IMR-90 (cell line): ENCODE measurements at regions not wholly inside any gene's neighbourhood (a gene's known extent, or its start where the extent isn't known, plus 50 kb on each side); places are given as distances from the start of the nearest gene placed in this dataset.

Experiments
- ATAC-seq: fragments of 200-7000 bp; cut with Tn5 transposase; 2 replicates; pipeline ENCODE4 v1.9.1; 2020; ENCODE audit warnings: low read depth, mild to moderate bottlenecking, moderate library complexity
- BruUV-seq: library from RNA; stranded (reverse); fragments of 400-500 nt; replicated peaks from 2 replicates; lab custom pipeline; 2021; lab: Mats Ljungman, UMichigan
- CTCF ChIA-PET: fragments of 300-600 bp; formaldehyde crosslinking; extraction: SDS; loops from one replicate; lab custom pipeline; 2021; ENCODE audit warnings: antibody characterized with exemption; lab: Yijun Ruan, JAX
- POLR2A ChIA-PET: fragments of 300-600 bp; sonication (Branson Sonifier 250); formaldehyde crosslinking; loops from one replicate; lab custom pipeline; 2022; ENCODE audit warnings: antibody characterized with exemption; ENCODE audit not compliant: unreplicated experiment; lab: Charles Lee
- DNase-seq: peaks from one replicate; pipeline ENCODE4 v3.0.0; 2013
- H2AFZ ChIP-seq: replicated peaks from 2 replicates; pipeline ENCODE3; 2013; ENCODE audit warnings: low read length, mild to moderate bottlenecking; ENCODE audit not compliant: poor library complexity
- H2AK5ac ChIP-seq: 2 replicates; pipeline ENCODE4 v1.6.1; 2013; ENCODE audit warnings: low read depth, low read length, inconsistent platforms
- H2AK9ac ChIP-seq: replicated peaks from 2 replicates; pipeline ENCODE3; 2013; ENCODE audit warnings: mild to moderate bottlenecking, low read depth, low read length, moderate library complexity; ENCODE audit not compliant: poor library complexity
- H2BK120ac ChIP-seq: 2 replicates; pipeline ENCODE4 v1.6.1; 2013; ENCODE audit warnings: low read depth, low read length, inconsistent platforms
- H2BK15ac ChIP-seq: 3 replicates; pipeline ENCODE4 v1.6.1; 2013; ENCODE audit warnings: low read depth, low read length, inconsistent platforms
- H2BK20ac ChIP-seq: 2 replicates; pipeline ENCODE4 v1.6.1; 2013; ENCODE audit warnings: low read depth, mild to moderate bottlenecking, inconsistent platforms, low read length, moderate library complexity
- H2BK5ac ChIP-seq: 2 replicates; pipeline ENCODE4 v1.6.1; 2013; ENCODE audit warnings: mild to moderate bottlenecking, low read depth, low read length, inconsistent platforms; ENCODE audit not compliant: poor library complexity, severe bottlenecking
- H3K14ac ChIP-seq: replicated peaks from 2 replicates; pipeline ENCODE4 v1.6.1; 2013; ENCODE audit warnings: low read depth, low read length, inconsistent platforms
- H3K18ac ChIP-seq: 2 replicates; pipeline ENCODE4 v1.6.1; 2013; ENCODE audit warnings: low read depth, low read length, control low read depth
- H3K23ac ChIP-seq: 2 replicates; pipeline ENCODE4 v1.6.1; 2013; ENCODE audit warnings: low read depth, low read length, inconsistent platforms
- H3K27ac ChIP-seq: 2 replicates; pipeline ENCODE4 v1.5.1; 2013; ENCODE audit warnings: mild to moderate bottlenecking, control low read depth, low read length; ENCODE audit not compliant: insufficient read depth
- H3K27me3 ChIP-seq: 2 replicates; pipeline ENCODE4 v1.6.1; 2013; ENCODE audit warnings: low read length; ENCODE audit not compliant: control insufficient read depth, insufficient read depth
- H3K36me3 ChIP-seq: 2 replicates; pipeline ENCODE4 v1.6.1; 2013; ENCODE audit warnings: low read length, mixed read lengths; ENCODE audit not compliant: control insufficient read depth, insufficient read depth
- H3K4ac ChIP-seq: 2 replicates; pipeline ENCODE4 v1.6.1; 2013; ENCODE audit warnings: low read depth, low read length, inconsistent platforms
- H3K4me1 ChIP-seq: 2 replicates; pipeline ENCODE4 v1.6.1; 2013; ENCODE audit warnings: low read length, mixed read lengths; ENCODE audit not compliant: control insufficient read depth, insufficient read depth
- H3K4me2 ChIP-seq: 2 replicates; pipeline ENCODE4 v1.6.1; 2013; ENCODE audit warnings: low read depth, mild to moderate bottlenecking, control low read depth, low read length, moderate library complexity
- H3K4me3 ChIP-seq: 2 replicates; pipeline ENCODE4 v1.5.1; 2013; ENCODE audit warnings: low read depth, mild to moderate bottlenecking, control low read depth, low read length, moderate library complexity; ENCODE audit not compliant: insufficient read depth
- H3K56ac ChIP-seq: 2 replicates; pipeline ENCODE4 v1.6.1; 2013; ENCODE audit warnings: low read length, inconsistent platforms; ENCODE audit not compliant: insufficient read depth; ENCODE audit errors: extremely low read depth
- H3K79me1 ChIP-seq, 2 experiments: 2 replicates each; pipeline ENCODE4 v1.6.1; 2013; ENCODE audit warnings: low read length in 2 of 2, inconsistent platforms in 1 of 2, low read depth in 1 of 2
- H3K9ac ChIP-seq: 2 replicates; pipeline ENCODE4 v1.6.1; 2013; ENCODE audit warnings: low read depth, low read length, control low read depth
- H3K9me1 ChIP-seq: 2 replicates; pipeline ENCODE4 v1.6.1; 2013; ENCODE audit warnings: low read length, inconsistent platforms; ENCODE audit not compliant: insufficient read depth
- H3K9me3 ChIP-seq: 2 replicates; pipeline ENCODE4 v1.6.1; 2013; ENCODE audit warnings: low read length; ENCODE audit not compliant: control insufficient read depth, insufficient read depth
- H4K20me1 ChIP-seq: 2 replicates; pipeline ENCODE4 v1.6.1; 2013; ENCODE audit warnings: low read length, inconsistent platforms; ENCODE audit not compliant: insufficient read depth
- H4K5ac ChIP-seq: 2 replicates; pipeline ENCODE4 v1.6.1; 2013; ENCODE audit warnings: mild to moderate bottlenecking, low read depth, low read length, control low read depth
- H4K8ac ChIP-seq, 2 experiments: 2 replicates each; pipeline ENCODE4 v1.6.1; 2013; ENCODE audit warnings: low read depth in 2 of 2, low read length in 2 of 2, control low read depth in 1 of 2, inconsistent platforms in 1 of 2
- H4K91ac ChIP-seq: 2 replicates; pipeline ENCODE4 v1.6.1; 2013; ENCODE audit warnings: low read depth, low read length, inconsistent platforms; ENCODE audit not compliant: insufficient read depth
- MAFK ChIP-seq: IDR thresholded peaks from 2 replicates; pipeline ENCODE4 v1.6.1; 2012; ENCODE audit warnings: low read depth, low read length, improper control_type of control experiment
- MAZ ChIP-seq: IDR thresholded peaks from 2 replicates; pipeline ENCODE4 v1.6.1; 2012; ENCODE audit warnings: low read depth, mild to moderate bottlenecking, low read length, improper control_type of control experiment, moderate library complexity, borderline replicate concordance
- POLR2A ChIP-seq: IDR thresholded peaks from 2 replicates; pipeline ENCODE4 v1.6.1; 2012; ENCODE audit warnings: mild to moderate bottlenecking, low read depth, low read length
- RFX5 ChIP-seq: IDR thresholded peaks from 2 replicates; pipeline ENCODE4 v1.8.0; 2012; ENCODE audit warnings: low read depth, mild to moderate bottlenecking, low read length, moderate library complexity
- WGBS, 2 experiments: methylation state at CpG; one replicate each; pipeline versions ENCODE4 v1.1.5 to v1.1.7; 2013; ENCODE audit warnings: missing lambda C conversion rate in 2 of 2; ENCODE audit not compliant: insufficient read length in 1 of 2; ENCODE audit errors: extremely low coverage in 2 of 2; 5-methylcytosine and 5-hydroxymethylcytosine counted together
- dilution Hi-C: fragments of 300-500 bp; cut with HindIII; formaldehyde crosslinking; loops from one replicate; pipeline ENCODE4 v1.14.3; 2018; ENCODE audit warnings: low sequenced_read_pairs; ENCODE audit not compliant: unreplicated experiment
- in situ Hi-C: fragments of 300-500 bp; cut with MboI; formaldehyde crosslinking; loops from 3 replicates; pipeline ENCODE4 v1.14.3; 2019; ENCODE audit warnings: low sequenced_read_pairs, inconsistent platforms, mixed read lengths
- intact Hi-C: fragments of 100-400 bp; cut with micrococcal nuclease; formaldehyde crosslinking; loops from 2 replicates; pipeline ENCODE4 v1.10.0; 2022

GRCh38 chr10:89075631-89076030 is 85.0 kb downstream of the FAS start:
- Histone ChIP-seq H3K4me1 (peaks cover 5% of the 10 kb centered on the region), H3K27ac (no peak overlapping the region), H3K79me1 (no peaks in the 10 kb centered on the region), H3K56ac (no peak overlapping the region), H3K14ac (no peak overlapping the region), H2BK120ac (no peak overlapping the region), H2BK20ac (no peak overlapping the region), H3K4ac (no peak overlapping the region), H3K4me3 (no peak overlapping the region), H4K91ac (no peak overlapping the region), H3K23ac (no peak overlapping the region), H2BK5ac (no peak overlapping the region), H2AFZ (no peak overlapping the region), H3K27me3 (no peaks in the 10 kb centered on the region; the same call in 1 of the 2 replicates), H2AK9ac (no peak overlapping the region), H3K9me3 (no peaks in the 10 kb centered on the region), H2AK5ac (no peak overlapping the region), H4K5ac (no peak overlapping the region), H3K9ac (no peak overlapping the region), H3K4me2 (no peak overlapping the region), H4K8ac (no peak overlapping the region), H2BK15ac (no peak overlapping the region), H3K36me3 (no peaks in the 10 kb centered on the region), H4K20me1 (no peaks in the 10 kb centered on the region), H3K18ac (no peak overlapping the region), H3K9me1 (no peaks in the 10 kb centered on the region; the same call in 1 of the 2 replicates)
- no peak for DNase-seq
- intact Hi-C loops = no loop called here
- ATAC-seq = no peak
- dilution Hi-C loops = no loop called here
- ChIA-PET POLR2A (no interaction called here), CTCF (interaction anchor here (1.3 kb wide), 1 partner anchor 12 kb away, joined by 4 read pairs; no protein-coding TSS in a partner anchor)
- WGBS, 2 experiments = no CpG with 5 or more reads among the region's 1 CpG
- no TSS peak for BruUV-seq
- in situ Hi-C loops = no loop called here
- no peak for TF ChIP-seq MAZ
- TF ChIP-seq MAFK = no peak
- no peak for TF ChIP-seq RFX5
- TF ChIP-seq POLR2A = no peak
